GM12878 (cell line): ENCODE measurements at regions not wholly inside any gene's neighbourhood (a gene's known extent, or its start where the extent isn't known, plus 50 kb on each side); places are given as distances from the start of the nearest gene placed in this dataset.

Experiments used
- ATAC-seq: fragments of 200-7000 bp; cut with Tn5 transposase; 3 replicates; pipeline ENCODE4 v1.9.1; 2020; ENCODE audit warnings: mild to moderate bottlenecking, moderate library complexity
- BruUV-seq: library from RNA; stranded (reverse); fragments of 400-500 nt; replicated peaks from 2 replicates; lab custom pipeline; 2021; lab: Mats Ljungman, UMichigan
- CTCF ChIA-PET: fragments of 300-600 bp; sonication (Branson Sonifier 250); formaldehyde crosslinking; extraction: SDS; loops from one replicate; lab custom pipeline; 2021; ENCODE audit warnings: inconsistent platforms; lab: Yijun Ruan, JAX
- POLR2A ChIA-PET: fragments of 350-600 bp; formaldehyde crosslinking; extraction: SDS; loops from one replicate; lab custom pipeline; 2021; ENCODE audit warnings: inconsistent platforms; lab: Charles Lee
- RAD21 ChIA-PET: fragments of 300-600 bp; sonication (Branson Sonifier 250); formaldehyde crosslinking; loops from one replicate; lab custom pipeline; 2023; ENCODE audit warnings: antibody characterized with exemption; ENCODE audit not compliant: unreplicated experiment; lab: Charles Lee
- SMC1A ChIA-PET: fragments of 300-600 bp; sonication (Branson Sonifier 250); formaldehyde crosslinking; loops from one replicate; lab custom pipeline; 2023; ENCODE audit not compliant: unreplicated experiment, uncharacterized antibody; lab: Charles Lee
- DNase-seq: peaks from one replicate; pipeline ENCODE4 v3.0.0-alpha.2; 2011; ENCODE audit warnings: low read depth, low spot score
- FAIRE-seq: peaks from 3 replicates; lab custom pipeline; 2011; peaks lifted over from hg19 to GRCh38; lab: Jason Lieb, UNC
- H2AFZ ChIP-seq: 2 replicates; pipeline ENCODE4 v1.6.0; 2011; ENCODE audit warnings: low read depth, low read length, control low read depth; ENCODE audit not compliant: control insufficient read depth
- H3K27ac ChIP-seq: 2 replicates; pipeline ENCODE4 v1.5.1; 2011; ENCODE audit warnings: control low read depth; ENCODE audit not compliant: control insufficient read depth, insufficient read depth
- H3K27me3 ChIP-seq, 2 experiments: replicated peaks in 1 of 2; 2 replicates each; pipeline versions ENCODE4 v1.6.0 to v1.6.1; 2011; ENCODE audit warnings: low read length in 1 of 2; ENCODE audit not compliant: control insufficient read depth in 2 of 2, insufficient read depth in 2 of 2
- H3K36me3 ChIP-seq, 2 experiments: 2 replicates each; pipeline ENCODE4 v1.5.1; 2011; ENCODE audit warnings: low read length in 1 of 2; ENCODE audit not compliant: control insufficient read depth in 2 of 2, insufficient read depth in 2 of 2
- H3K4me1 ChIP-seq: 2 replicates; pipeline ENCODE4 v1.6.1; 2011; ENCODE audit warnings: mild to moderate bottlenecking, low read length, moderate library complexity, mixed read lengths; ENCODE audit not compliant: control insufficient read depth, insufficient read depth
- H3K4me2 ChIP-seq: 2 replicates; pipeline ENCODE4 v1.6.0; 2011; ENCODE audit warnings: control low read depth; ENCODE audit not compliant: control insufficient read depth, insufficient read depth
- H3K4me3 ChIP-seq: fragments of 200-600 bp; sonication (generic); 2 replicates; pipeline ENCODE4 v1.5.1; 2016
- H3K79me2 ChIP-seq: 2 replicates; pipeline ENCODE4 v1.6.0; 2011; ENCODE audit warnings: low read length; ENCODE audit not compliant: control insufficient read depth, insufficient read depth
- H3K9ac ChIP-seq: 2 replicates; pipeline ENCODE4 v1.8.0; 2011; ENCODE audit warnings: low read length, control low read depth, mixed read lengths; ENCODE audit not compliant: control insufficient read depth, insufficient read depth
- H3K9me3 ChIP-seq: replicated peaks from 3 replicates; pipeline ENCODE4 v1.5.1; 2011; ENCODE audit warnings: mild to moderate bottlenecking, low read length; ENCODE audit not compliant: control insufficient read depth, insufficient read depth
- H4K20me1 ChIP-seq: 2 replicates; pipeline ENCODE4 v1.6.0; 2011; ENCODE audit not compliant: control insufficient read depth, insufficient read depth
- ATF3 ChIP-seq: IDR thresholded peaks from 2 replicates; pipeline ENCODE4 v1.6.1; 2011; ENCODE audit warnings: low read depth, mild to moderate bottlenecking, low read length, moderate library complexity, borderline replicate concordance; ENCODE audit errors: extremely low read depth
- CBX3 ChIP-seq: fragments of 200-600 bp; sonication (generic); IDR thresholded peaks from 2 replicates; pipeline ENCODE4 v1.6.1; 2016; ENCODE audit warnings: low read depth, borderline replicate concordance
- CHD2 ChIP-seq: IDR thresholded peaks from 2 replicates; pipeline ENCODE4 v1.6.1; 2011; ENCODE audit warnings: low read depth, low read length, improper control_type of control experiment, borderline replicate concordance
- HSF1 ChIP-seq: fragments of 150-350 bp; IDR thresholded peaks from 2 replicates; pipeline ENCODE4 v1.6.1; 2014; ENCODE audit warnings: mild to moderate bottlenecking, low read depth, low read length
- IKZF1 ChIP-seq: fragments of 450-650 bp; conservative IDR thresholded peaks from 2 replicates; pipeline ENCODE4 v1.6.1; 2017; ENCODE audit warnings: antibody characterized with exemption, mild to moderate bottlenecking
- NR2F1 ChIP-seq: fragments of 450-650 bp; conservative IDR thresholded peaks from 2 replicates; pipeline ENCODE4 v1.6.1; 2017; ENCODE audit warnings: mild to moderate bottlenecking
- ZNF592 ChIP-seq: fragments of 450-650 bp; IDR thresholded peaks from 2 replicates; pipeline ENCODE4 v1.6.1; 2017; ENCODE audit warnings: mild to moderate bottlenecking, moderate library complexity
- WGBS: methylation state at CpG from one replicate; pipeline ENCODE4 v1.1.6; 2016; ENCODE audit warnings: low lambda C conversion rate; ENCODE audit not compliant: insufficient replicate concordance, insufficient coverage; ENCODE audit errors: missing lambda C conversion rate; 5-methylcytosine and 5-hydroxymethylcytosine counted together
- in situ Hi-C: fragments of 300-500 bp; cut with MboI; formaldehyde crosslinking; loops from 9 replicates; pipeline ENCODE4 v1.14.3; 2018; ENCODE audit warnings: mixed read lengths
- intact Hi-C: fragments of 100-400 bp; cut with micrococcal nuclease; formaldehyde crosslinking; loops from one replicate; pipeline ENCODE4 v1.14.2; 2022; ENCODE audit not compliant: unreplicated experiment

- no peak for TF ChIP-seq ZNF592
- no peak for TF ChIP-seq IKZF1
- TF ChIP-seq HSF1 = no peak
Observed at GRCh38 chr6:73968221-73968757, 272.3 kb downstream of the CD109 start (continued).

GRCh38 chr6:73965539-73966029 lies 269.6 kb downstream of the CD109 start:
- no peak overlapping the region for H3K9ac ChIP-seq
- no peaks in the 10 kb centered on the region for H3K9me3 ChIP-seq
- 0% methylated on average over 1 of the region's 1 CpG for WGBS
- no peak overlapping the region for H3K27ac ChIP-seq
- H3K27me3 ChIP-seq = no peaks in the 10 kb centered on the region; a peak in 1 of 4 replicates
- no peak overlapping the region for H3K4me3 ChIP-seq
- ChIA-PET POLR2A (no interaction called here), SMC1A (no interaction called here), RAD21 (no interaction called here), CTCF (interaction anchor here (1.2 kb wide), 1 partner anchor 1244 kb away, joined by 4 read pairs; no protein-coding TSS in a partner anchor)
- DNase-seq = no peak
- no peak overlapping the region for H3K4me2 ChIP-seq
- H2AFZ ChIP-seq = no peak overlapping the region
- in situ Hi-C loops (no loop called here), intact Hi-C loops (loop anchor here (5.0 kb wide), 1 partner anchor 228 kb away; no protein-coding TSS in a partner anchor)
- ATAC-seq = no peak
- no peaks in the 10 kb centered on the region for H3K36me3 ChIP-seq
- no peak for TF ChIP-seq NR2F1
- TF ChIP-seq CHD2 = no peak
- TF ChIP-seq CBX3 = no peak
- no peak for TF ChIP-seq ATF3
- H4K20me1 ChIP-seq = no peaks in the 10 kb centered on the region
- no peaks in the 10 kb centered on the region for H3K79me2 ChIP-seq
- no TSS peak for BruUV-seq
- no peaks in the 10 kb centered on the region for H3K4me1 ChIP-seq
- FAIRE-seq = no peak
